Endothelial cell of umbilical vein (primary cell): ENCODE measurements at regions not wholly inside any gene's neighbourhood (a gene's known extent, or its start where the extent isn't known, plus 50 kb on each side); places are given as distances from the start of the nearest gene placed in this dataset.

Source experiments
- MAX ChIP-seq: IDR thresholded peaks from 2 replicates; pipeline ENCODE4 v1.6.1; 2011; ENCODE audit not compliant: insufficient read depth, insufficient read length
- POLR2A ChIP-seq: IDR thresholded peaks from 2 replicates; pipeline ENCODE4 v1.6.1; 2012; ENCODE audit warnings: low read depth, mild to moderate bottlenecking, control low read depth, low read length
- POLR2AphosphoS5 ChIP-seq: IDR thresholded peaks from 2 replicates; pipeline ENCODE4 v1.6.1; 2012; ENCODE audit warnings: low read depth, mild to moderate bottlenecking, control low read depth, low read length, moderate library complexity; ENCODE audit not compliant: insufficient read depth
- TF ChIP-seq, protein P1 (sequence below), 2 donors: IDR thresholded peaks; 1 replicate in 1 of 2; 2 replicates in 1 of 2; pipeline ENCODE4 v1.5.1; 2011; ENCODE audit warnings: low read length in 2 of 2, mild to moderate bottlenecking in 2 of 2, moderate library complexity in 2 of 2, control low read depth in 1 of 2, inconsistent platforms in 1 of 2, low read depth in 1 of 2; ENCODE audit not compliant: insufficient read depth in 1 of 2; ENCODE audit errors: extremely low read depth in 1 of 2

DNA sequence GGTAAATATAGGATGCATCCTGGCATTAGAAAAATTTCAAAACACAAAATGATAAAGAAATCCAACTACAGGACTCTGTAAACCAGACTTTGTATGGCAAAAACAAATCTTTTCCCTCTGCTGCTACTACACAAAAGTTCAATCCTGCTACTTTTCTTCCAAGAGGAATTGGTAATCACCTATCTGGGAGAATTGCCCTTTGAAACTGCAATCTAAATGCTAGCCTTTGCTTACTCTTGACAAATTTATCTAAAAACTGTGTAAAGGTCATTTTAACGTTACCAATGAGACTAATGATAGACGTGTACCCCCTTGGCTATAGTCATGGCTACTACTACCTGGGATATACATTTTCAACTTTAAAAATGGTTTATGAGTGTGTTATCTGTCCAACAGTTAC, 837.9 kb upstream of the CXADR start:
- TF ChIP-seq, protein P1, sequence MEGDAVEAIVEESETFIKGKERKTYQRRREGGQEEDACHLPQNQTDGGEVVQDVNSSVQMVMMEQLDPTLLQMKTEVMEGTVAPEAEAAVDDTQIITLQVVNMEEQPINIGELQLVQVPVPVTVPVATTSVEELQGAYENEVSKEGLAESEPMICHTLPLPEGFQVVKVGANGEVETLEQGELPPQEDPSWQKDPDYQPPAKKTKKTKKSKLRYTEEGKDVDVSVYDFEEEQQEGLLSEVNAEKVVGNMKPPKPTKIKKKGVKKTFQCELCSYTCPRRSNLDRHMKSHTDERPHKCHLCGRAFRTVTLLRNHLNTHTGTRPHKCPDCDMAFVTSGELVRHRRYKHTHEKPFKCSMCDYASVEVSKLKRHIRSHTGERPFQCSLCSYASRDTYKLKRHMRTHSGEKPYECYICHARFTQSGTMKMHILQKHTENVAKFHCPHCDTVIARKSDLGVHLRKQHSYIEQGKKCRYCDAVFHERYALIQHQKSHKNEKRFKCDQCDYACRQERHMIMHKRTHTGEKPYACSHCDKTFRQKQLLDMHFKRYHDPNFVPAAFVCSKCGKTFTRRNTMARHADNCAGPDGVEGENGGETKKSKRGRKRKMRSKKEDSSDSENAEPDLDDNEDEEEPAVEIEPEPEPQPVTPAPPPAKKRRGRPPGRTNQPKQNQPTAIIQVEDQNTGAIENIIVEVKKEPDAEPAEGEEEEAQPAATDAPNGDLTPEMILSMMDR (IDR thresholded peaks at IDR 0.05; ENCODE audit: extremely low read depth in 1 of 2, insufficient read depth in 1 of 2, low read depth in 1 of 2, low read length in 2 of 2) = no peak
- TF ChIP-seq POLR2A = no peak
- no peak for TF ChIP-seq POLR2AphosphoS5
- TF ChIP-seq MAX = no peak
